Transverse colon (tissue), 4 donors: ENCODE measurements at regions not wholly inside any gene's neighbourhood (a gene's known extent, or its start where the extent isn't known, plus 50 kb on each side); places are given as distances from the start of the nearest gene placed in this dataset.

Experiments used
- DNase-seq: peaks from one replicate; pipeline ENCODE4 v3.0.0-alpha.2; 2019
- H3K27ac ChIP-seq, 4 donors: fragments of 200-600 bp; sonication (generic); 2 replicates each; pipeline ENCODE4 v1.5.1; 2016 to 2018; ENCODE audit warnings: inconsistent platforms in 4 of 4
- H3K27me3 ChIP-seq: fragments of 200-600 bp; sonication (generic); 2 replicates; pipeline ENCODE4 v1.5.1; 2017; ENCODE audit warnings: inconsistent platforms
- H3K36me3 ChIP-seq, 4 donors: fragments of 200-600 bp; sonication (generic); 2 replicates each; pipeline ENCODE4 v1.5.1; 2017 to 2019; ENCODE audit warnings: inconsistent platforms in 4 of 4
- H3K4me1 ChIP-seq, 4 donors: fragments of 200-600 bp; sonication (generic); 2 replicates each; pipeline ENCODE4 v1.5.1; 2017 to 2020; ENCODE audit warnings: inconsistent platforms in 4 of 4
- H3K4me3 ChIP-seq, 4 donors: fragments of 200-600 bp; sonication (generic); 1 replicate in 1 of 4; 2 replicates in 3 of 4; pipeline versions ENCODE4 v1.5.1 to v1.6.1; 2017 to 2019; ENCODE audit warnings: inconsistent platforms in 4 of 4
- H3K9me3 ChIP-seq, 2 donors: fragments of 200-600 bp; sonication (generic); 2 replicates each; pipeline ENCODE4 v1.5.1; 2017 to 2019; ENCODE audit warnings: inconsistent platforms in 2 of 2
- CTCF ChIP-seq, 5 experiments: fragments of 200-600 bp in 3 of 5; fragments of 450-650 bp in 2 of 5; sonication (generic) in 3 of 5; IDR thresholded peaks; 1 replicate in 2 of 5; 2 replicates in 3 of 5; pipeline ENCODE4 v1.5.1; 2016 to 2017; ENCODE audit warnings: antibody characterized with exemption in 5 of 5, inconsistent platforms in 3 of 5, mild to moderate bottlenecking in 2 of 5, moderate library complexity in 1 of 5
- EP300 ChIP-seq: sonication (generic); formaldehyde crosslinking; IDR thresholded peaks from one replicate; pipeline ENCODE4 v1.6.1; 2017; ENCODE audit warnings: antibody characterized with exemption, low read depth
- POLR2A ChIP-seq: fragments of 450-650 bp; IDR thresholded peaks from one replicate; pipeline ENCODE4 v1.6.1; 2016; ENCODE audit warnings: antibody characterized with exemption, mild to moderate bottlenecking, moderate library complexity
- POLR2AphosphoS5 ChIP-seq, 3 donors: sonication (generic); formaldehyde crosslinking; IDR thresholded peaks; one replicate each; pipeline ENCODE4 v1.6.1; 2016; ENCODE audit warnings: antibody characterized with exemption in 3 of 3
- WGBS, 2 donors: methylation state at CpG; one replicate each; pipeline ENCODE4 v1.1.5; 2018; ENCODE audit warnings: low coverage in 1 of 2; 5-methylcytosine and 5-hydroxymethylcytosine counted together
- in situ Hi-C, 4 donors: fragments of 200-750 bp; cut with MboI; loops; one replicate each; pipeline versions ENCODE4 v1.15.0 to v1.15.1; 2017; ENCODE audit warnings: low sequenced_read_pairs in 3 of 4, low pct_ligation_motif_present in 1 of 4, low pct_unique_long_range_greater_than_20kb in 1 of 4
- intact Hi-C: fragments of 100-400 bp; cut with DNase I; formaldehyde crosslinking; loops from one replicate; pipeline ENCODE4 v1.15.1; 2023; ENCODE audit warnings: low total_unique reads

GRCh38 chr11:79515781-79516180 is 75.0 kb upstream of the TENM4 start:
- no peak for DNase-seq
- no peak for TF ChIP-seq POLR2AphosphoS5 (IDR thresholded peaks at IDR 0.05)
- TF ChIP-seq POLR2A = no peak
- in situ Hi-C loops = no loop called here
- no peaks in the 10 kb centered on the region for H3K4me1 ChIP-seq
- no peaks in the 10 kb centered on the region for H3K36me3 ChIP-seq
- intact Hi-C loops = no loop called here
- H3K9me3 ChIP-seq = no peaks in the 10 kb centered on the region
- 31 to 33% methylated on average over 1 of the region's 1 CpG for WGBS, 2 donors
- no peak overlapping the region for H3K4me3 ChIP-seq
- no peak overlapping the region for H3K27ac ChIP-seq
- H3K27me3 ChIP-seq = no peaks in the 10 kb centered on the region

GRCh38 chr11:79514695-79515094 is 73.9 kb upstream of the TENM4 start:
- Histone ChIP-seq H3K4me3 (no peak overlapping the region), H3K36me3 (no peaks in the 10 kb centered on the region), H3K27ac (no peak overlapping the region), H3K27me3 (no peaks in the 10 kb centered on the region), H3K4me1 (no peaks in the 10 kb centered on the region), H3K9me3 (no peaks in the 10 kb centered on the region)
- intact Hi-C loops (no loop called here), in situ Hi-C loops (no loop called here)
- no peak for DNase-seq
- 79 to 80% methylated on average over 1 to 2 of the region's 2 CpGs for WGBS, 2 donors
- TF ChIP-seq POLR2AphosphoS5 (IDR thresholded peaks at IDR 0.05) = no peak
- no peak for TF ChIP-seq EP300
- no peak for TF ChIP-seq POLR2A
- TF ChIP-seq CTCF (IDR thresholded peaks at IDR 0.05) = no peak

- Histone ChIP-seq H3K27me3 (no peaks in the 10 kb centered on the region), H3K4me1 (no peaks in the 10 kb centered on the region), H3K9me3 (no peaks in the 10 kb centered on the region), H3K27ac (no peak overlapping the region), H3K4me3 (no peak overlapping the region), H3K36me3 (no peaks in the 10 kb centered on the region)
- in situ Hi-C loops (no loop called here), intact Hi-C loops (no loop called here)
- TF ChIP-seq CTCF (IDR thresholded peaks at IDR 0.05) = no peak
- no peak for TF ChIP-seq EP300
- no peak for TF ChIP-seq POLR2A
- no peak for TF ChIP-seq POLR2AphosphoS5 (IDR thresholded peaks at IDR 0.05)
- 43 to 60% methylated on average over 1 to 4 of the region's 4 CpGs for WGBS, 2 donors
- no peak for DNase-seq
Measured at GRCh38 chr11:79514290-79514689, 73.5 kb upstream of the TENM4 start.

DNA sequence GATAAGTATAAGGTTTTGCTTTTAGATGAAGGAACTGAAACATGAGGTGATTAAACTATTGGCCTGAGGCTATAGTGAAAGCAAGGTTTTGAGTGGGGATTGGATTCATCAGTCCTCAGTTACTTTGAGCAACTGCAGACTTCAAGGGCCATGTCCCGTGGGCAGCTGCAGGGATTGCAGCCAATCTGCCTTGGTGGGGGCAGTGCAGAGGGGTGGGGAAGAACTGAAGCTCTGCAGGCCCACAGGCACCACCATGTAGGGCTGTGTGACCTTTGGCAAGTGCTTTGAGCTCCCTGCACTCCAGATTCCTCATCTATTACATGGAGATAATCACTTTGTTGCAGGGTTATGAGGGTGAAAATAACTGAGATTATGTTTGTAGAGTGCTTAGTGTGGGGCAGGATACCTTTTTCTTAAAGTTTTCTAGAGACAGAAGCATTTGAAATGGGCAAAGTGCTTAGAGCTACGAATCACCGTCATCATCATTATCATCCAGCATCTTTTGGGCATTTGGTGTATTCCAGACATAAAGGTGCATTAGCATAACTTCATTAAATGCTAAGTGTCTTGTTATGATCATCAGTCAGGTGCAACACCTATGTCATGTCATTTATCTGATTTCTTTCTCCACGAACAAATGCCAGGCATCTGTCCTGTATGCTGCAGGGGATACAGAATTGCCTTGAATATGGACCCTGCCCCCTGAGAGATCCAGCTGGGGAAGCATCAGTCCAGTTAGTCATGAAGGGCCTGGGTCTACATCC is 72.1 kb upstream of the TENM4 start:
- no peaks in the 10 kb centered on the region for H3K36me3 ChIP-seq
- H3K4me3 ChIP-seq = no peak overlapping the region
- intact Hi-C loops (no loop called here), in situ Hi-C loops (no loop called here)
- no peaks in the 10 kb centered on the region for H3K9me3 ChIP-seq
- H3K27me3 ChIP-seq = no peaks in the 10 kb centered on the region
- no peaks in the 10 kb centered on the region for H3K4me1 ChIP-seq
- TF ChIP-seq EP300 (no peak), POLR2A (no peak), CTCF (IDR thresholded peaks at IDR 0.05) (no peak), POLR2AphosphoS5 (IDR thresholded peaks at IDR 0.05) (no peak)
- 57 to 100% methylated on average over 2 to 4 of the region's 4 CpGs for WGBS, 2 donors
- no peak for DNase-seq
- no peak overlapping the region for H3K27ac ChIP-seq

DNA sequence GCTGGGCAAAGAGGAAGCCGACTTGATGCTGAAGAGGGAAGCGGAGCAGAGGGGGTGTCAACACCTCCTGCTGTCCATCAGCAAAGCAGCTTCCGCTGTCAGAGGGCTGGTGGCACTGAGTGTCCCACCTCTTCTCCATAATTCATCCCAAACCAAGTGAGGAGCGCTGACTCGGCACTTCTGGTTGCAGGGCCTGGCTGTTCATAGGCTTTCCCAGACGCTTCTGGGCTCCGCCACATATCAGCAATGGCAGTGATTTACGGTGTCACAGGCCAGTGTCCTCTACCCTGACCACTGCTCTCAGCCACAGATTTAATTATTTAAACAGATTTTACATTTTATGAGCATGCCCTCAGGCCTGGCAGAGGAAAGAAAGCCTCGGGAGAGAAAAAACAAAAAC is 70.1 kb upstream of the TENM4 start:
- in situ Hi-C loops = no loop called here
- Histone ChIP-seq H3K27me3 (no peaks in the 10 kb centered on the region), H3K27ac (no peak overlapping the region), H3K4me3 (no peak overlapping the region), H3K4me1 (no peaks in the 10 kb centered on the region), H3K9me3 (no peaks in the 10 kb centered on the region), H3K36me3 (no peaks in the 10 kb centered on the region)
- DNase-seq = no peak
- TF ChIP-seq CTCF (IDR thresholded peaks at IDR 0.05) (no peak), EP300 (no peak), POLR2A (no peak), POLR2AphosphoS5 (IDR thresholded peaks at IDR 0.05) (no peak)
- WGBS, 2 donors = 60 to 73% methylated on average over 1 to 9 of the region's 9 CpGs
- intact Hi-C loops = no loop called here
